ENCODE measurements at regions not wholly inside any gene's neighbourhood (a gene's known extent, or its start where the extent isn't known, plus 50 kb on each side); places are given as distances from the start of the nearest gene placed in this dataset.
"Not testable (repeated sequence)": the region's sequence is repeated elsewhere in the genome, so short reads cannot be mapped to it uniquely, and the experiment has no call there.

DNA sequence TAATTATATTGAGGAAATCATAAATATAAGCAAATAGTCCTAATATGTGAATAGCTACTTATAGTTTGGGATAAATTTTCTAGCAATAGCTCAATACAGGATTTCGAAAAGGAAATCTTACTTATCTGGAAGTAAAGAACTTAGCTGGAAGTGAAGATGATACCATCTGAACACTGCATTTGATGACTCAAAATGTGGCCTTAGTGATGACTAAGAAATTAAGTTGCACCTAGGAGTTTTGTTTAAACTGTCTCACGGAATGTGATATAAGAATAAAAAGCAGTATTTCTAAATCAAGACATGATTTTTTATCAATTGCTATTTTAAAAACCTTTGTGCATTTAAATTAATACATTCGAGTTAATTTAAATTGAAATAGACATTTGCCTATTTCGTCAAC is 91.2 kb downstream of the EOMES start:
- DNase-seq (ENCODE audit: low read depth): no peak

DNA sequence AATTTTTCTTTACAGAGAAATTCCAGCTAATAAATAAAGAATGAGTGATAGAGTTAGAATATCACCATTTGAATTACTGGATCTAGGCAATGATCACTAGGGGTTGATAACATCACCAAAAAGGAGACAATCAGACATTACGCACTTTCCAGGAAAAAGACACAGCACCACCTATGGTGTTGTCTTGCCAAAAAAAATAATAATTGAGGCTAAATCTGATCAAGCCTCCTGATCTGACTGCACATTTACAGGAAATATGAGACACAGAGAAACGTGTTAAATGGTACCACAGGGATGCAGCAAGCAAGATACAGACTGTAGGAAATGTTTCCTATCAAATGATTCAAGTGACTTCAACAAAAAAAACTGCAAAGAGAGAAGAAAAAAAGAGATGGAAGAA is 92.8 kb downstream of the EOMES start:
- DNase-seq (ENCODE audit: low read depth): no peak

DNA sequence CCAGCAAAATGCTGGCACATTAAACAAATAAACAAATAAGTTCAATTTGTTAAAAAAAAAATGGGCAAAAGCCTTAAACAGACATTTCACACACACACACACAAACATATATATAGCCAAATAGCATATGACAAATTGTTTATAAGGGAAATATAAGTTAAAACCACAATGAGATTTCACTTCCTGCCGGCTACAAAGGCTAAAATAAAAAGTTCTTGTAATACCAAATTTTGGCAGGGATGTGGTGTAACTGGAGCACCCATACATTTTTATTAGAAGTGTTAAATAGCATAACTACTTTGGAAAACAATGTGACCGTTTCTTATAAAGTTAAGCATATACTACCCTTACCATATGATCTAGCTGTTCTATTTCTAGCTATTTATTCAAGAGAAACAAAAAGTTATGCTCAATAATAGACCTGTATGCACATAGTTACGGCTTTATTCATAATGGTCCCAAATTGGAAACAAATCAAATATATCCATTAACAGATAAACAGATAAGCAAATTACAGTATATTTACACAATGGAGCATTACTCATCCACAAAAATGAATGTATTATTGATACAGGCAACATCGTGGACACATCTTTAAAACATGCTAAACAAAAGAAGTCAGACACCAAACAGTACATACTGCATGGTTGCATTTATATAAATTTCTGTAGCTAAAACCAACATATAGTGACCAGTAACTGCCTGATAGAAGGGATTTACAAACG is 93.9 kb downstream of the EOMES start:
- no peak for DNase-seq (ENCODE audit: low read depth)

DNA sequence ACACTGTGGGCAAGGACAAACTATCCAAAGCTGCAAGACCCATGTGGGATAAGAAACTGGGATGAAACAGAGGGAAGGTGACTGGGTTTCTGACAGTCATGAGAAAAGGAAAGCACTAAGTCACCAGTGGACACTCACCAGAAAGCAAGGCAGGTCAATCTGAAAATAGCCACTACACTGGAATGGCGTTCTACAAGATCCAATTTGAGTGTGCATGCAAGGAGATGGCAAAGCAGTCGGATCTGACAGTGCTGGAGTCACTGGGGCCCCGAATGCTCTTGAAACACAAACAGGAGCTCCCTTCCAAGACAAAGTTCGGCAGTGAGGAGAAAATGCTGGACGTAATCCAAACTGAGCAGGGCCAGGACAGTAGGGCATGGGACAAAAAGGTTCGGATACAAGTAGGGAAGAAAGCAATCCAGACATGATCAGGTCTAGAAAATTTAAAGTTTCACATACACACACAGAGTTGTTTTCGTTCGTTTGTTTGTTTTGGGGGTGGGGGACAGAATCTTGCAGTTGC is 95.5 kb downstream of the EOMES start:
- DNase-seq (ENCODE audit: low read depth): no peak

DNA sequence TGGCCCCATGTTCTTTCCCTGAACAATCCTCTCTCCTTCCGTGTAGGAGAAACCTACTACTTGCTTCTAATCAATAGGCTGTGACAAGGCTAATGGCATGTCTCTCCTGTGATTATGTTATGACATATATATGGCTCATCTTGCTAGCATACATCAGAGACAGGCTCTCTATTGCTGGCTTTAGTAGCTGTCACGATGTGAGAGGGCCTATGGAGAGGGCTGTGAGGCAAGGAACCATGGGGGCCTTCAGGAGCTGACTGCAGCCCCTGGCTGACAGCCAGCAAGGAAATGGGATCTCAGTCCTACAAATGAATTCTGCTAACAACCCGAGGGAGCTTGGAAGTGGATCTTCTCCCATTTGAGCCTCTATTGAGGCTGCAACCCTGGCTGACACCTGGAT is 96.3 kb downstream of the EOMES start:
- DNase-seq (ENCODE audit: low read depth): no peak

DNA sequence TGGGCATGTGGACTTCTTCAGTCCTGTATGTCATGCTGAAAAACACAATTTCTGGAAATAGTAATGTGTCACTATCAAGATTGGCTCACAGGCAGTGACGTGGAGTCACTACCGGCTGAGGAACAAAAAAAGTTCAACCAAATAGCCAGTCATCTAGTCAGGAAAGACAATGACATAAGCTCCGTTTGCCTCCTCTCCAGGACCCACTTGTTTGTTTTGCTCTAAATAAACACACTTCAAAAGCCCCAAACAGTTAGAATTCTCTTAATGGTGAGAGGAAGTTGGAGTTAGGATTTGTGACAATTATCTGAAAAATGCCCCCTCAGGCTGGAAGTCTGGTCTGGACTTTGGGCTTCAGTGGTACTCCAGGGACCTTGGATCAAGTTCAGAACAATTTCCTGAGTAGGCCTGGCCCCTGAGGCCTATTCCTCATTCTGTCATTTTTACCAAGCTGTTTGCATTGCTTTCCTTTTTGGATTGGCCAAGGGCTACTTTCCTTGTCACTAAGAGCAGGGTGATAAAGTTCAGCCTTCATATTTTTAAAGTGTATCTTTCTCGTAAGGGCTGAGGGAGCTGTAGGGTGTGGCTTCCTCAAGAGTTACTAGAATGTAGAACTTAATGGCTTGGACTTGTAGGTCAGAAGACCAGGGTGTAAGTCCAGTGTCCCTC is 98.9 kb downstream of the EOMES start:
- no peak for DNase-seq (ENCODE audit: low read depth)

DNA sequence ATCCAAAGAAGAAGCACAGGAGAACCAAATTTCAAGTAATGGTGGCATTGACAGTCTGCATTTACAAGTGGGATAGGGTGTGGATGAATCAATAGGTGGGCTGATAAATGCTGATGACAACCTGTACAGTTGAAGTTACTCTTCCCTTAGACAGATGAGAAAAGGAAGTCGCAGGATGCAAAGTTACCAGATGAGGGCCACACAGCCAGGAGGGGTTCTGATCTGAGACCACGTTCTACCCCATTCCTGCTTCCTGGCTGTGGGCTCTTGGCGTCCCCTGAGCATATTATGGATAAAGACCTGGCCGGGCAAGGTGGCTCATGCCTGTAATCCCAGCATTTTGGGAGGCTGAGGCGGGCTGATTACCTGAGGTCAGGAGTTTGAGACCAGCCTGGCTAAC is 104.6 kb downstream of the EOMES start:
- DNase-seq (ENCODE audit: low read depth): no peak

DNA sequence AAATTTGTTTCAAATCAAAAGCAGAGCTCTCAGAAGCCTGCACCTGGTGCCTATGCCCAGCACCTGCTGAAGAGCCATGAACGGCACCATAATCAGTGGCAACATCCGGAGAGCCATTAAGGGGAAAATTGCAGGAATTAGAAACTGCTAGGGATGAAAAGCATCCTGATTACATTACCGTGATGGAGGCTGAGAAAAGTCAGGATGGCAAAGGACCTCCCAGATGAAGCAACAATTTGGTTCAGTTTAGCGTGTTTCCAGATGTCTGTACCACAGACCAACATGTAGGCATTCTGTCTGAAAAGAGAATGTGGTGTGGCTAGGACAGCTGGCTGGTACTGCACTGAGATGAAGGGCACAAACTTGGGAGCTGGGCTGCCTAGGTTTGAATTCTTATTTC is 106.1 kb downstream of the EOMES start:
- DNase-seq (ENCODE audit: low read depth): no peak

DNA sequence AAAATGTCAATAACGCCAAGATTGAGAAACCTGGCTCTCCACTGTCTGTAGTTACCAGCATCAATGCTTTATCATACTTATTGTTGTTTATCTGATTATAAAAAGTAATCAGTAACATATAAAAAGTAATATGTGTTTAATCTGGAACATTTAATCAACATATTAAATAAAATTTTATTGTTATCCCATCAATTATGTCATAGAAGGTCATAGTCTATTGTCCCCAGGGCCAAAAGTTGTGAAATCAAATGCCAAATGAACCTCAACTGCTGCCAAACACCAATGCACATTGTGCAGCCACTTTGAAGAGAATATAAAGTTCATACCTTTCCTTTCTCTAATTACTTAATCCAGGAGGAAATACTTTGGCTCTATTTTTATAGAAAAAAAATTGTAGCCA is 106.6 kb downstream of the EOMES start:
- DNase-seq (ENCODE audit: low read depth): no peak

DNA sequence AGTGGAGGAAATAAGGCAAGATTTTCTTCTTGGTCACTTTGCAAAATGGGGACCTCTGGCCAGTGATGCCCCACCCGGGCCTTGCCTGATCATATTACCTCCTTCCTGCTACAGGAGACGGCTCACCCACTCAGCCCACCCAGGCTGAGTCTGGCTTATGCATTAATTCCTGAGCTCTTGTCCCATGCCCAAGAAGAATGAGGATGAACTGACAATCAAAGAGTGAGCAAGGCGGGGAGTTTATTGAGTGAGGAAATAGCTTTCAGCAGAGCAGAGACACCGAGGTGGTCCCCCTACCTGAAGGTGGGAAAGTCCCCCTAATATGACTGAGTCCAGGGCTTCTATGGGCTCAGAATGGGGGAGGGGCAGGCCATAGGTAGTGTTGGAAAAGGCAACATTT is 107.5 kb downstream of the EOMES start:
- DNase-seq (ENCODE audit: low read depth): no peak

DNA sequence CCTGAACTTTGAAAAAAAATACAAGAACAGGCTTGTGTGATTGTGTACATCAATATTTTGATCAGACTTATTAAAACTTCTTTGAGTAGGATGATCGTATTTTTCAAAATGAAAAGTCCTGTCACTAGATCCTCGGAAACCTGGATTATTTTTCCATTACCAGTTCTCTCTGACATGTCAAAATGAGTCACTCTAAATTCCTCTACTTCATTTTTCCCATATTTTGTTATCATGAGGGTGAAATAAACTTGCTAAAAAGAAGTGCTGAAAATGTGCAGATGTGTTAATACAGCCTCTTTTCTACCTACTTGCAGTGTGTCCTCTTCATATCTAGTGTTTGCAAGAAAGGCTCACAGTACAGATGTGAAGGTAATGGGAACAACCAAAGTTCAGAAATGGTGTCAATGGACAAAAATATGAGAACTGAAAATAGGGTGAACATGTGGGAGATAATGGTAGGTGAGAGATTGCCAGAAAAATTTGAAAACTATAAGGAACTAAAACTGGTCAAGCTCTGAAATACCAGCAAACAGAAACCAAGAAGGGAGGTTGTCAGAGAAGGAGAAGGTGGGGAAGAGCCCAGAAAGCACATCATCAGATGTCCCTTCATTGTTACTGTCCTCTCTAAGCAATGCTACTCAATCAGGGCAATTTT is 108.2 kb downstream of the EOMES start:
- no peak for DNase-seq (ENCODE audit: low read depth)

DNA sequence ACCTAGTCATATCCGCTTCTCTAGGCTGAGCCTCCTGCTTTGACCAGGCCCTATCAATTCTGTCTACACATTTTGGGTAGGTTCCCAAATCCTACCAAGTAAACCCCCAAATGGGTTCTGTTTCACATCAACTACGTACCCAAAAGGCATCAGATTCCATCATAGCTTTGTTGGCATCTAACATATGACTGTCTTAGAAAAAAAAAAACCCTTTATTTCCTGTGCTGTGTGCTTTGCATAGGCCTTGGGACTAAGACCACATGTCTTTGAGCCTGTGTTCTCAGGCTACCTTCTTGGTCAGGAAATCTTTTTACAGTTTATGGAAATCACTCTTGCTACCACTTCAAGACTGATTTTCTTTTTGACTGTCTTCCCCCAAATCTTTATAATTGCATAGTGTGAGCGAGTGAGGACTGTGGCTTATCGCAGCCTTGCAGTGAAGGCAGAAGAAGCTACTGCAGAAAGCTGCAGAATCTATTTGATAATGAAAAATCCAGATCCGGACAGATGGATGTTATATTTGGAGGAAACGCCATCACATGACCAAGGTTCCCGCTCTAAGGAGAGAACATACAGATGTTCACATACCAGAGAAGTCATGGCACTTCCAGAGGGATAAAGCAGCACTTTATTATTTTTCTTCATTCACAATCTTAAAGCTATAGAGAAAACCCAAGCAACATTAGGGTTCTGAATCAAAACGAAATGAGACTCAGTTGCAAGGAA is 111.2 kb downstream of the EOMES start:
- DNase-seq (ENCODE audit: low read depth): no peak

DNA sequence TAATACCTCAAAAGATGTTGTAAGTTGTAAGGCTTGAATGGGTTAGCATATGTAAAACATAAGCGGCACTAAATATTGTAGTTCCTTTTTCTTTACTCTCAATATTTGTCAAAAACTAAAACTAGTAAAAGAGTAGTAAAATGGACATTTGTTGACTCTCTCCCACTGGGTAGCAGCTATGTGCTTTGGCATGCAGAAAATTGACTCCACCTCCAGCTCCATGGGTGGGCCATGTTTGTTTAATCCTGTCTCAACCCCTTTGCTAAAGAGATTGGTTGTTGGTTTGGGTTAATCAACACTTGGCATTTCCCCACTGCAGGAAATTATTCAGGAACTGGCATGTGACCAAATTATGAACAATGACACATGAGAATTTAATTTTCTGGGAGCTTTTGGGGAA is 114.8 kb downstream of the EOMES start:
- no peak for DNase-seq (ENCODE audit: low read depth)

DNA sequence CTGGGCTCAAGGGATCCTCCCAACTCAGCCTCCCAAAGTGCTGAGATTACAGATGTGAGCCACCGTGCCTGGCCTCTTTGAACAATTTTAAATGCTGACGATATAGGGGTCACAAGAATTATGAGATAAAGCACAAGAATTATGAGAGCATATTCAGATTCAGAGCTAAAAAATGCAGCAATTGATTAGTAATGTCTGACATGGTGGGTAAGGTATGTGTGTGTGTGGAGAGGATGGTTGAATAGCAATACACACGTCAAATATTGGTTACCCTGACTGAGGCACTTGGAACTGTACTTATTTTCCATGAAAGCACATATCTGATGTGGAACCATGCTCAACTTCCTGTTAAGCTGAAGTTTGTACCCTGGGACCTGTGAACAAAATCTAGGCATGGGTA is 115.6 kb downstream of the EOMES start:
- DNase-seq (ENCODE audit: low read depth): no peak

DNA sequence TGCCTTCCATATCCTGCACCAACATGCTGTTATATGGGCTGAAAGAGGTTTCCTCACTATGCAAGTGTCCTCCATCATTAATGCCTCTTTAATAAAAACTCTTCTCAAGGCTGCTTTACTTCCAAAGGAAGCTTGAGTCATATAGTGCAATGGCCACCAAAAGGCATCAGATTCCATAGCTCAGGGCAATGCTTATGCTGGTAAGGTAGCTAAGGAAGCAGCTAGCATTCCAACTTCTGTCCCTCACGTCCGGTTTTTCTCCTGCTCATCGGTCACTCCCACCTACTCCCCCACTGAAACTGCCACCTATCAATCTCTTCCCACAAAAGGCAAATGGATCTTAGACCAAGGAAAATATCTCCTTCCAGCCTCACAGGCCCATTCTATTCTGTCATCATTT is 117.1 kb upstream of the SLC4A7 start:
- not testable (repeated sequence) for DNase-seq (ENCODE audit: low read depth)

DNA sequence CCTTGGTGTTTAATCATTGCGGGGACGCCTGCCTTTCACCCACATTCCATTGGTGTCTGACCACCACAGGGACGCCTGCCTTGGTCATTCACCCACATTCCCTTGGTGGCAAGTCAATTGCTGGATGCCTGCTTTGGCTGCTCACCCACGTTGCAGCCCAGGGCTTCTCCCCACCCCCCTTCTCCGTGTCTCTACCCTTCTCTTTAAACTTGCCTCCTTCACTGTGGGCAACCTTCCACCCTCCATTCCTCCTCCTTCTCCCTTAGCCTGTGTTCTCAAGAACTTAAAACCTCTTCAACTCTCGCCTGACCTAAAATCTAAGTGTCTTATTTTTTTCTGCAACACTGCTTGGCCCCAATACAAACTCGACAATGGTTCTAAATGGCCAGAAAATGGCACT is 115.6 kb upstream of the SLC4A7 start:
- DNase-seq (ENCODE audit: low read depth): not testable (repeated sequence)

DNA sequence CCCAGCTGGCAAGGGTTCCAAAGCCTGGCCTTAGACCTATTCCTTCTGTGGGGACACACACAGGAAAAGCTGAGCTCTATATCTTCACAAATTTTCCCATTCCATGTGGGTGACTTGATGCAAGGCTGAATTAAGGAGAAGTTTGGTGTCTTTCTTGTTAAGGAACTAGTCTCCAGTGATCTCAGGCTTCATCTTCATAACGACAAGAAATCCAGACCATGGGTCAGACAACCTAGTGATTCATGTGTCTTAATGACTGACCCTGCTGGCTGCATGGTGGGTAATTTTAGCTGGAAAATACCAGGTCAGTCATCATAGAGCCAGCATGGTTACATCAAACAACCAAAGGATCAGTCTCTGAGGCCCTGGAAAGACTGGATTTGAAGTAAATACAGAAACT is 112.7 kb upstream of the SLC4A7 start:
- no peak for DNase-seq (ENCODE audit: low read depth)

DNA sequence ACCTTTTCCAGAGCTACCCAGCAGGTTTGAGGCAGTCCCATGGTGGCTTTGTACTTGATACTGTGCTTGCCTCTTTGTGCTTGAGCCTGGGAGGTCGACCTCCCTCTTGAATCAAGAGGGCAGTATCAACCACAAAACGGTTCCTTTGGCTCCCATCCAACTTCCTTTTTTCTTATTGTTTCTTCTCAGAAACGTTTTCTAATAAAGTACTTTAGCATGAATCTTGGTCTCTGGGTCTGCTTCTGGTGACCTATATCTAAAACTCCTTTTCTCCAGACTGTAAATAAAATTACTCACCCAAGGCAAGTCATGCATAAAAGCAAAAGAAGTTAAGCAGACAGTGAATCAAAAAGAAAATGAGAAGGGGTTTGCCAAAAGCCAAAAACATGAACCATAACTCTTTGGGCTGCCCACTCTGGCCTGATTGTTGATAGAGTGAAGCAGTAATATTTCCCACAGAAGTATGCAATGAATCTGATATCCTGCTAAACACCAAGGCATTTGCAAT is 112.2 kb upstream of the SLC4A7 start:
- no peak for DNase-seq (ENCODE audit: low read depth)

DNA sequence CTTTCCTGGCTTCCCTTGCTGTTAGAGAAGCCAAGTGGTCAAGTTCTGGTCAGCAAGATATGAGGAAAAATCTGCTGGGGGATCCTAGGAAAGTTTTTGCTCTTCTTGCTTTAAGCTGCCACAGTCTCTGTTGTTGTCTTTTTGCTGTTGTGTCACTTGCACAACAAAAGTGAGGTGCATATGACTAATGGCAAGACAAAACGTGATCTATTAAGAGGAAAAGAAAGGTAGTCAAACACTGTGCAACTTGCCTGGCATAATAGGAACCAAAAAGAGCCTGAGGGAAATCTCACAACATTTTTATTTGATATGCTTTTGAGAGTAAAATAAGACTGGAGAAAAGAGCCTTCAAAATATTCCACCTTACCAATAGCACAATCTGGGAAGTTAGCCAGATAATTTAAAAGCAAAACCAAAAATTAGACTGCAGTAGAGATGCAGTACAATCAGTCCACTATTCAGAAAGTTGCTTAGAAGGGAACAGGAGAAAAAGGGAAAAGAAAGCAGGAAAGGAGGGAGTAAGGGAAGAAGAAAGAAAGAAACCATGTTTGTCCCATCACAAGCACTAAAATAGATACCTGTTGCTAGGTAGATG is 110.0 kb upstream of the SLC4A7 start:
- no peak for DNase-seq (ENCODE audit: low read depth)

DNA sequence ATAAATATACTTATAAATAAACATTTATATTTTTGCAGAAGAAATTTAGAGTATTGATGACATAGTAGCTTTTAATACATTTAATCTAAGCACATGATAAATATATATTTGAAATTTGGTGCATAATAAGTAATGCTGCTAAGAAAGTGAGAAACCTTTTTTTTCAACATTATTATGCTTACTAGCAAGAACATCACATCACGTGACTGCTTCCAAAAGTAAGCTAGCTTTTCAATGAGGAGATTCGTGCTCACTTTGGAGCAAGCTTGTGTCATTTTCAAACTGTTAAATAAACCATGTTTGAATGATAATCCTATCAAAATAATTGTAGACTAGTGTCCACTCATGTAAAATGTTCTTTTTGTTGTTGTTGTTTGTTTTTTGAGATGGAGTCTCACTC is 109.0 kb upstream of the SLC4A7 start:
- DNase-seq (ENCODE audit: low read depth): no peak

DNA sequence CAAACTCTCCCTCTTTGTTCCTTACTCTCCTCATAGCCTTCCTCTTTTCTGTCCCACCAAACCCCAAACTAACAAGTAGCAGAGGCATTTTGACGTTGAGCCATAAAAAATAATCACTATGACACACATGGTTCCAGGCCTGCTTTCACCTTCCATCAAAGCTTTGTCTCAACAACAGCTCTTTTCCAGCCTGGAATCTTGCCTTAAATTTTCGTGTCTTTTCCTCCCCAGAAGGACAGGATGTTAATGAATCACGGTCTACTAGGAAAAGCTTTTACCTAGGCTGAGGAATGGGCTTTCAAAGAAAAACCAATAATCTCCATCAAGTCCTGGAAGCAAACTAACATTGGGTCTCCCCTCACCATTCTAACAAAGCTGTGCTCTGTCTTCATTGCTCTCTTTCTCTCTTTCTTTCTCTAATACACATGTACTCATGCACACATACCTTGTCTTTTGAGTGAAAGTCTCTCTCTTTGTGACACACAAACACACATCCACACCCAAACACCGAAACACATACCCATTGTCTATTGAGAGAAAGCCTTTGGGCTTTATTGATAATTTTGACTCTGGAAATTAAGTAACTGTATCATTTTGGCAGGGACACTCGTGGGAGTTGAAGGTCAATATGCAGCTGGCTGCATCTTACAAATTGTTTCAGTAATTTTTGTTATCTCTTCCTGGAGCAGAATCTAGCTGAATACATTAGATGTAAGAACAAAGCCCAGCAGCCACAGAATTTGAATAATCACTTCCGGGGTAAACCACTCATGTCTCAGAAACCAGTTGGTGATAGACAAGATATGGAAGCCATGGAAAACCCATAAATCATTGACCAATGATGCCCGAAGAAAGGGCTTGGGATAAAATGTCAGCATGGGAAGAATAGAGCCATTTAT is 107.4 kb upstream of the SLC4A7 start:
- DNase-seq (ENCODE audit: low read depth): no peak
